ENCODE measurements at regions not wholly inside any gene's neighbourhood (a gene's known extent, or its start where the extent isn't known, plus 50 kb on each side); places are given as distances from the start of the nearest gene placed in this dataset.

GRCh38 chr2:139626128-139626527 lies 845.9 kb upstream of the NXPH2 start:
- Histone ChIP-seq H3K4me1 (ENCODE audit: insufficient read depth, low read length) (peaks cover 2% of the 10 kb centered on the region; the same call in 1 of the 2 replicates), H2AK5ac (ENCODE audit: insufficient read length, low read length) (no peak overlapping the region), H2BK20ac (ENCODE audit: low read depth, low read length, poor library complexity, severe bottlenecking) (no peak overlapping the region), H3K4me2 (ENCODE audit: insufficient read depth, insufficient read length, low read length) (no peak overlapping the region), H3K23ac (ENCODE audit: insufficient read length, low read depth, low read length) (no peak overlapping the region), H3K79me2 (ENCODE audit: insufficient read depth, low read length) (no peaks in the 10 kb centered on the region), H3K27me3 (ENCODE audit: insufficient read depth, low read length) (no peaks in the 10 kb centered on the region), H4K20me1 (ENCODE audit: control insufficient read depth, insufficient read depth, insufficient read length) (no peaks in the 10 kb centered on the region), H3K9me3 (ENCODE audit: control insufficient read depth, low read depth, low read length) (no peaks in the 10 kb centered on the region), H3K23me2 (ENCODE audit: insufficient read length, low read depth, low read length, poor library complexity, severe bottlenecking) (no peaks in the 10 kb centered on the region), H2BK5ac (ENCODE audit: insufficient read length, low read length) (no peak overlapping the region), H3K79me1 (ENCODE audit: insufficient read depth, low read depth, low read length, poor library complexity, severe bottlenecking) (no peaks in the 10 kb centered on the region), H3K56ac (ENCODE audit: insufficient read length, low read depth, low read length) (no peak overlapping the region), H3T11ph (ENCODE audit: low read length) (no peak overlapping the region), H4K5ac (ENCODE audit: insufficient read length, low read depth, low read length) (no peak overlapping the region), H3K4ac (ENCODE audit: low read depth, low read length) (no peak overlapping the region), H2BK12ac (ENCODE audit: insufficient read length, low read depth, low read length) (no peak overlapping the region), H2BK120ac (ENCODE audit: low read depth, low read length, poor library complexity, severe bottlenecking) (no peak overlapping the region), H3K18ac (ENCODE audit: insufficient read length, low read depth, low read length) (no peak overlapping the region), H3K14ac (ENCODE audit: insufficient read depth, low read length) (no peak overlapping the region), H4K91ac (ENCODE audit: insufficient read length, low read depth, low read length) (no peak overlapping the region), H4K8ac (replicated peaks; ENCODE audit: insufficient read length, low read depth, low read length) (no peak overlapping the region), H3K9ac (ENCODE audit: extremely low read depth, insufficient read length, low read length) (no peak overlapping the region), H2BK15ac (ENCODE audit: low read depth, low read length) (no peak overlapping the region), H3K27ac (ENCODE audit: insufficient read length, low read depth, low read length) (no peak overlapping the region), H2AFZ (ENCODE audit: low read length) (no peak overlapping the region)
- H3K36me3 Mint-ChIP-seq (ENCODE audit: insufficient read depth in 1 of 3, low read depth in 3 of 3): 0 out of 7 replicates have a peak, but pooled peaks cover 0 to 3% (median 0%) of the 10 kb centered on the region in 3 experiments
- TF ChIP-seq CTCF (conservative IDR thresholded peaks at IDR 0.05): no peak
- H3K27me3 Mint-ChIP-seq (ENCODE audit: low read depth): no peaks in the 10 kb centered on the region
- H3K4me1 Mint-ChIP-seq: peaks cover 45 to 53% of the 10 kb centered on the region in 2 experiments
- H3K27ac Mint-ChIP-seq: peak overlapping the region in 1 of 3 experiments; percentile 79; a peak in 1 of 7 replicates
- WGBS (ENCODE audit: extremely low coverage, insufficient read length, low lambda C conversion rate): no CpG with 5 or more reads among the region's 3 CpGs
- no peaks in the 10 kb centered on the region for H3K9me3 Mint-ChIP-seq
- no peak overlapping the region for H3K4me3 Mint-ChIP-seq
- DNase-seq: no peak
